H9 (cell line): ENCODE measurements at regions not wholly inside any gene's neighbourhood (a gene's known extent, or its start where the extent isn't known, plus 50 kb on each side); places are given as distances from the start of the nearest gene placed in this dataset.

Experiments
- DNase-seq: peaks from one replicate; pipeline ENCODE4 v3.0.0-alpha.2; 2017
- H2AFZ ChIP-seq: one replicate; pipeline ENCODE4 v1.6.1; 2013; ENCODE audit warnings: mild to moderate bottlenecking, low read length, control low read depth, moderate library complexity
- H2AK5ac ChIP-seq: 2 replicates; pipeline ENCODE4 v1.6.1; 2013; ENCODE audit warnings: low read length, control low read depth, mixed read lengths; ENCODE audit not compliant: insufficient read length
- H2BK120ac ChIP-seq: one replicate; pipeline ENCODE4 v1.6.1; 2013; ENCODE audit warnings: low read depth, mild to moderate bottlenecking, low read length, control low read depth, inconsistent platforms; ENCODE audit not compliant: poor library complexity, severe bottlenecking
- H2BK12ac ChIP-seq: 2 replicates; pipeline ENCODE4 v1.6.1; 2013; ENCODE audit warnings: low read length, control low read depth, mixed read lengths, low read depth; ENCODE audit not compliant: insufficient read length
- H2BK15ac ChIP-seq: 2 replicates; pipeline ENCODE4 v1.6.1; 2013; ENCODE audit warnings: low read depth, low read length, control low read depth
- H2BK20ac ChIP-seq: one replicate; pipeline ENCODE4 v1.6.1; 2013; ENCODE audit warnings: low read depth, mild to moderate bottlenecking, low read length, control low read depth, inconsistent platforms; ENCODE audit not compliant: poor library complexity, severe bottlenecking
- H2BK5ac ChIP-seq: 2 replicates; pipeline ENCODE4 v1.6.1; 2013; ENCODE audit warnings: low read length, control low read depth, mixed read lengths; ENCODE audit not compliant: insufficient read length
- H3K14ac ChIP-seq: 2 replicates; pipeline ENCODE4 v1.6.1; 2013; ENCODE audit warnings: low read length, control low read depth; ENCODE audit not compliant: insufficient read depth
- H3K18ac ChIP-seq: 2 replicates; pipeline ENCODE4 v1.6.1; 2013; ENCODE audit warnings: low read depth, mild to moderate bottlenecking, mixed read lengths, low read length, control low read depth; ENCODE audit not compliant: insufficient read length
- H3K23ac ChIP-seq: 2 replicates; pipeline ENCODE4 v1.6.1; 2013; ENCODE audit warnings: low read length, control low read depth, mixed read lengths, low read depth; ENCODE audit not compliant: insufficient read length
- H3K23me2 ChIP-seq: 2 replicates; pipeline ENCODE4 v1.6.1; 2013; ENCODE audit warnings: low read depth, mild to moderate bottlenecking, mixed read lengths, low read length, control low read depth; ENCODE audit not compliant: insufficient read length, poor library complexity, severe bottlenecking
- H3K27ac ChIP-seq: 2 replicates; pipeline ENCODE4 v1.5.1; 2013; ENCODE audit warnings: low read length, control low read depth, mixed read lengths, low read depth; ENCODE audit not compliant: insufficient read length
- H3K27me3 ChIP-seq: 2 replicates; pipeline ENCODE4 v1.6.1; 2013; ENCODE audit warnings: low read length, control low read depth, inconsistent platforms; ENCODE audit not compliant: insufficient read depth
- H3K4ac ChIP-seq: 2 replicates; pipeline ENCODE4 v1.6.1; 2013; ENCODE audit warnings: low read depth, mild to moderate bottlenecking, control low read depth, inconsistent platforms, low read length, moderate library complexity
- H3K4me1 ChIP-seq: 2 replicates; pipeline ENCODE4 v1.6.1; 2013; ENCODE audit warnings: low read length, control low read depth, inconsistent platforms; ENCODE audit not compliant: insufficient read depth
- H3K4me2 ChIP-seq: 2 replicates; pipeline ENCODE4 v1.6.1; 2013; ENCODE audit warnings: low read length, control low read depth, mixed read lengths; ENCODE audit not compliant: insufficient read length, insufficient read depth
- H3K56ac ChIP-seq: 2 replicates; pipeline ENCODE4 v1.6.1; 2013; ENCODE audit warnings: low read depth, mild to moderate bottlenecking, mixed read lengths, low read length, control low read depth; ENCODE audit not compliant: insufficient read length
- H3K79me1 ChIP-seq: 2 replicates; pipeline ENCODE4 v1.6.1; 2013; ENCODE audit warnings: low read depth, mild to moderate bottlenecking, moderate library complexity, low read length, control low read depth, inconsistent platforms; ENCODE audit not compliant: insufficient read depth, poor library complexity, severe bottlenecking
- H3K79me2 ChIP-seq: 2 replicates; pipeline ENCODE4 v1.6.1; 2013; ENCODE audit warnings: low read length, control low read depth, inconsistent platforms; ENCODE audit not compliant: insufficient read depth
- H3K9ac ChIP-seq: 2 replicates; pipeline ENCODE4 v1.6.1; 2013; ENCODE audit warnings: low read length, control low read depth, mixed read lengths; ENCODE audit not compliant: insufficient read length; ENCODE audit errors: extremely low read depth
- H3K9me3 ChIP-seq: one replicate; pipeline ENCODE4 v1.6.1; 2013; ENCODE audit warnings: low read depth, low read length, inconsistent platforms; ENCODE audit not compliant: control insufficient read depth
- H3T11ph ChIP-seq: one replicate; pipeline ENCODE4 v1.6.1; 2013; ENCODE audit warnings: mild to moderate bottlenecking, low read length, control low read depth, inconsistent platforms
- H4K20me1 ChIP-seq: one replicate; pipeline ENCODE4 v1.6.1; 2013; ENCODE audit not compliant: control insufficient read depth, insufficient read length, insufficient read depth
- H4K5ac ChIP-seq: 2 replicates; pipeline ENCODE4 v1.6.1; 2013; ENCODE audit warnings: low read depth, mild to moderate bottlenecking, mixed read lengths, low read length, control low read depth; ENCODE audit not compliant: insufficient read length
- H4K8ac ChIP-seq: replicated peaks from 2 replicates; pipeline ENCODE4 v1.6.1; 2013; ENCODE audit warnings: low read length, control low read depth, mixed read lengths, low read depth; ENCODE audit not compliant: insufficient read length
- H4K91ac ChIP-seq: 2 replicates; pipeline ENCODE4 v1.6.1; 2013; ENCODE audit warnings: low read depth, mild to moderate bottlenecking, moderate library complexity, mixed read lengths, low read length, control low read depth; ENCODE audit not compliant: insufficient read length
- H3K27ac Mint-ChIP-seq, 3 experiments: 2 replicates in 2 of 3; 3 replicates in 1 of 3; pipeline ENCODE4 v1.8.0; 2020 to 2021; ENCODE audit warnings: mixed read lengths in 3 of 3, mild to moderate bottlenecking in 1 of 3, moderate library complexity in 1 of 3
- H3K27me3 Mint-ChIP-seq: 2 replicates; pipeline ENCODE4 v1.8.0; 2021; ENCODE audit warnings: low read depth, mild to moderate bottlenecking, moderate library complexity, mixed read lengths
- H3K36me3 Mint-ChIP-seq, 3 experiments: 2 replicates in 2 of 3; 3 replicates in 1 of 3; pipeline ENCODE4 v1.8.0; 2020 to 2021; ENCODE audit warnings: low read depth in 3 of 3, mixed read lengths in 3 of 3; ENCODE audit not compliant: insufficient read depth in 1 of 3
- H3K4me1 Mint-ChIP-seq, 2 experiments: 2 replicates each; pipeline ENCODE4 v1.8.0; 2020; ENCODE audit warnings: mixed read lengths in 2 of 2
- H3K4me3 Mint-ChIP-seq, 2 experiments: 2 replicates in 1 of 2; 3 replicates in 1 of 2; pipeline ENCODE4 v1.8.0; 2020 to 2021; ENCODE audit warnings: mild to moderate bottlenecking in 2 of 2, mixed read lengths in 2 of 2, moderate library complexity in 1 of 2
- H3K9me3 Mint-ChIP-seq, 2 experiments: 2 replicates in 1 of 2; 3 replicates in 1 of 2; pipeline ENCODE4 v1.8.0; 2020; ENCODE audit warnings: mild to moderate bottlenecking in 2 of 2, mixed read lengths in 2 of 2, moderate library complexity in 1 of 2
- CTCF ChIP-seq: fragments of 200-600 bp; sonication (generic); conservative IDR thresholded peaks from 3 replicates; pipeline ENCODE4 v1.8.0; 2021; ENCODE audit warnings: antibody characterized with exemption, mild to moderate bottlenecking
- WGBS: extraction: QIAGEN DNeasy Blood & Tissue Kit; methylation state at CpG from one replicate; pipeline ENCODE4 v1.1.7; 2013; ENCODE audit warnings: missing lambda C conversion rate, low lambda C conversion rate, mixed read lengths; ENCODE audit not compliant: insufficient read length; ENCODE audit errors: extremely low coverage; 5-methylcytosine and 5-hydroxymethylcytosine counted together

GRCh38 chr6:156114541-156114940 lies 658.9 kb upstream of the NOX3 start:
- Histone ChIP-seq H4K91ac (no peak overlapping the region), H4K5ac (no peak overlapping the region), H2AFZ (no peak overlapping the region), H3K18ac (no peak overlapping the region), H2BK12ac (no peak overlapping the region), H3K4me2 (no peak overlapping the region), H3K4ac (no peak overlapping the region), H3K4me1 (no peaks in the 10 kb centered on the region), H3K23me2 (no peaks in the 10 kb centered on the region), H3K79me2 (no peaks in the 10 kb centered on the region), H2BK120ac (no peak overlapping the region), H2AK5ac (no peak overlapping the region), H3K9me3 (no peaks in the 10 kb centered on the region), H4K20me1 (no peaks in the 10 kb centered on the region), H2BK5ac (no peak overlapping the region), H3K79me1 (no peaks in the 10 kb centered on the region), H4K8ac (no peak overlapping the region), H2BK20ac (no peak overlapping the region), H3K27ac (no peak overlapping the region), H3K56ac (no peak overlapping the region), H3K9ac (no peak overlapping the region), H3K27me3 (no peaks in the 10 kb centered on the region), H2BK15ac (no peak overlapping the region), H3T11ph (no peak overlapping the region), H3K23ac (no peak overlapping the region), H3K14ac (no peak overlapping the region)
- DNase-seq: no peak
- H3K4me3 Mint-ChIP-seq: no peak overlapping the region
- no peaks in the 10 kb centered on the region; a peak in 1 of 5 replicates for H3K9me3 Mint-ChIP-seq
- H3K27ac Mint-ChIP-seq: no peak overlapping the region
- H3K4me1 Mint-ChIP-seq: no peaks in the 10 kb centered on the region
- no CpG with 5 or more reads among the region's 3 CpGs for WGBS
- TF ChIP-seq CTCF: no peak
- H3K36me3 Mint-ChIP-seq: peaks cover 0 to 2% (median 0%) of the 10 kb centered on the region in 3 experiments; a peak in 1 of 7 replicates
- H3K27me3 Mint-ChIP-seq: no peaks in the 10 kb centered on the region
